LNCaP clone FGC (cell line): ENCODE measurements at regions not wholly inside any gene's neighbourhood (a gene's known extent, or its start where the extent isn't known, plus 50 kb on each side); places are given as distances from the start of the nearest gene placed in this dataset.

Experiments used
- DNase-seq: peaks from one replicate; pipeline ENCODE4 v3.0.0-alpha.2; 2011; ENCODE audit warnings: low read depth
- H3K4me3 ChIP-seq: 2 replicates; pipeline ENCODE4 v1.5.1; 2011; ENCODE audit warnings: mild to moderate bottlenecking, low read depth, low read length, control low read depth
- TF ChIP-seq, protein P1 (sequence below): IDR thresholded peaks from 2 replicates; pipeline ENCODE4 v1.5.1; 2012; ENCODE audit warnings: mild to moderate bottlenecking; ENCODE audit not compliant: control insufficient read depth, insufficient read depth; ENCODE audit errors: extremely low read depth

GRCh38 chrY:19065119-19065518 lies 291.6 kb upstream of the HSFY2 start:
- no peak for DNase-seq
- TF ChIP-seq, protein P1, sequence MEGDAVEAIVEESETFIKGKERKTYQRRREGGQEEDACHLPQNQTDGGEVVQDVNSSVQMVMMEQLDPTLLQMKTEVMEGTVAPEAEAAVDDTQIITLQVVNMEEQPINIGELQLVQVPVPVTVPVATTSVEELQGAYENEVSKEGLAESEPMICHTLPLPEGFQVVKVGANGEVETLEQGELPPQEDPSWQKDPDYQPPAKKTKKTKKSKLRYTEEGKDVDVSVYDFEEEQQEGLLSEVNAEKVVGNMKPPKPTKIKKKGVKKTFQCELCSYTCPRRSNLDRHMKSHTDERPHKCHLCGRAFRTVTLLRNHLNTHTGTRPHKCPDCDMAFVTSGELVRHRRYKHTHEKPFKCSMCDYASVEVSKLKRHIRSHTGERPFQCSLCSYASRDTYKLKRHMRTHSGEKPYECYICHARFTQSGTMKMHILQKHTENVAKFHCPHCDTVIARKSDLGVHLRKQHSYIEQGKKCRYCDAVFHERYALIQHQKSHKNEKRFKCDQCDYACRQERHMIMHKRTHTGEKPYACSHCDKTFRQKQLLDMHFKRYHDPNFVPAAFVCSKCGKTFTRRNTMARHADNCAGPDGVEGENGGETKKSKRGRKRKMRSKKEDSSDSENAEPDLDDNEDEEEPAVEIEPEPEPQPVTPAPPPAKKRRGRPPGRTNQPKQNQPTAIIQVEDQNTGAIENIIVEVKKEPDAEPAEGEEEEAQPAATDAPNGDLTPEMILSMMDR: no peak
- H3K4me3 ChIP-seq: no peak overlapping the region

DNA sequence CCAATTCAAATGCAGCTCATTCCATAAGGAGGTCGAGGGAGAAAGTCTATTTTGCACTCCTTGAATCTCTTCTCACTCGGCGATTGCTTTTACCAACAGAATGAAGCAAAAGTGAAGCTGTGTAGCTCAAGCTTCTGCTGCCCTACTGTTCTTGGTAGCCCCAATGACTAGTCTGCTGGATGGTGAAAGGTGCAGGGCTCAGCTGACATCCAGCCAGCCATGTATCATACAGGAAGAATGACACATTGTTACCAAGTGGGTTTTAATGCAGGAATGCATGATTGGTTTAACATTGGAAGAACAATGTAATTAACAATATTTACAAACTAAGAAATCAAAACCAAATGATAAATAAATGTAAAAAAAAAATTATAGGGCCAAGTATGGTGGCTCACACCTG lies 286.2 kb upstream of the HSFY2 start:
- no peak for DNase-seq
- TF ChIP-seq, protein P1: no peak
- no peak overlapping the region for H3K4me3 ChIP-seq

DNA sequence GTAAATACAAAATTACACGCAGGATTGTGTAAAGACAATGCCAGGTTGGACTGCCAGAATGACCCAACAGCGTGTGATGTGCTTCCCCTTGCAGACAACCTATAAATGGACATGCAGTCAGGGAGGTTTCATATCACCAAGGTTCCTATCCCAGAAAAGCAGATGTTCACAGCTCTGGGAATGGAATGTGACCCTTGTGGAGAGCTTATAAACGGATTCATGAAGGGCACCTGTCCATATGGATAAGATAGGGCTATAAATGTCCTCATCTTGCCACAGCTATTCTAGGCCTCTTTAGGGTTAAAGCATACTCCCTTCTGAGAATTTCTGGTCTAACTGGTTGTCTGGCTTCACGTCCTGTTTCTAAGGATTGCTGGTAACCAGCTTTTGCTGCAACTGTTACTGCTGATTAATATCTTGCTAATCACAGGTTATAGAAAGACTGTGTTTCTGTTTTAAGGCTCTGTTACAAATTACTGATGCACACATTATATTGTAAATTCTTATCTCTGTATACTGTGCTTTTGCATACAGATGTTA lies 285.4 kb upstream of the HSFY2 start:
- TF ChIP-seq, protein P1: no peak
- DNase-seq: peak; percentile 49
- no peak overlapping the region for H3K4me3 ChIP-seq

DNA sequence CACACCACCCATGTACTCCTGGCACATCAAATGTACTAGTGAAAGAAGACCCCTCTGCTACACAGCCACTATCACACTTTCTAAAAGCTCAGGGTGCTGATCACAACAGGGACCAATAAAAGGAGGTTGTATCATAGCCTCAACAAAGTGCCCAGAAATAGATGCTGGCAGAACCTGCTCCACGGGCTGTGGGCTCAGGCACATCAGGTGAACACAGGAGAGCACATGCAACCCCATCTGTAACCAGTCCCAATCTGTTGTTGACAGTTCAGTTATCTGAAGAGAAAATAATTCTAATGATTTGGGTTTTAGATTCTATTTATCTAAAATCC lies 282.6 kb upstream of the HSFY2 start:
- H3K4me3 ChIP-seq: no peak overlapping the region
- TF ChIP-seq, protein P1: no peak
- no peak for DNase-seq

DNA sequence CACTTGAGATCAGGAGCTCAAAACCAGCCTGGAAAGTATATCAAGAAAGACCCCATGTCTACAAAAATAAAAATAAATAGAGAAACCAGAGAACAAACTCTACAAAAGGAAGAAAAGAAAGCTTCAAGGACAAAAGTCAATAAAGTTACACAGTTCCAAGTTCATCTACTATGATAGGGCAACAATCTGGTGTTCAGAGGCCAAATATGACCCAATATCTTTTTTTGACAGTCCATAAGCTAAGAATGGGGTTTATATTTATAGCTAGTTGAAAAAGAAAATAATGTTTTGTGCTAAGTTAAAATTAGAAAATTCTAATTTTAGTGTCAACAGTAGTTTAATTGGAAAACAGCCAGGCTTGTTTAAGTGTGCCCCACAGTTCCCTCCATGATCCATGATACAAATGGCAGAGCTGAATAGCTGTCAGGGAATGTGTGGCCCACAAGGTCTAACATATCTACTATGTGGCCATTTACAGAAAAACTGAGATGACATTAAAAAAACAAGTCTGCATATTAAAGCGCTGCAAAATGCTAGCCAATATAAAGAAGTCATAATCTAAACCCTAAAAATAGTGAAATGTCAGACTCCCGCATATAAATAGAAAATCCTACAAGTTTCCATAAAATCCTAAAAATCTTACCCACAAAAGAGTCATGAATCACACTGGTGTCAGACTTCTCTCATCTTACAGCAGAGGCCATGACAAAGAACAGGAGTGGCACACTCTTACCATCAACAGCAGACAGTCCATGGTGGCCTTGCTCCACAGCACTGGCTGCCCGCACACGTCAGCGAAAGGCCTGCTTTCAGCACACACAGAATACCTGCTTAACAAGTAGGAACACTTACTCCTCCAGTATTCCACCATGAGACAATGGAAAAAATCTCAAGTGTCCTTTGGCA lies 281.9 kb upstream of the HSFY2 start:
- TF ChIP-seq, protein P1: no peak
- H3K4me3 ChIP-seq: no peak overlapping the region
- DNase-seq: no peak

- no peak for DNase-seq
- TF ChIP-seq, protein P1: no peak
- H3K4me3 ChIP-seq: no peak overlapping the region
Measured at GRCh38 chrY:19053806-19054205, 280.3 kb upstream of the HSFY2 start.
